ENCODE measurements at regions not wholly inside any gene's neighbourhood (a gene's known extent, or its start where the extent isn't known, plus 50 kb on each side); places are given as distances from the start of the nearest gene placed in this dataset.

DNA sequence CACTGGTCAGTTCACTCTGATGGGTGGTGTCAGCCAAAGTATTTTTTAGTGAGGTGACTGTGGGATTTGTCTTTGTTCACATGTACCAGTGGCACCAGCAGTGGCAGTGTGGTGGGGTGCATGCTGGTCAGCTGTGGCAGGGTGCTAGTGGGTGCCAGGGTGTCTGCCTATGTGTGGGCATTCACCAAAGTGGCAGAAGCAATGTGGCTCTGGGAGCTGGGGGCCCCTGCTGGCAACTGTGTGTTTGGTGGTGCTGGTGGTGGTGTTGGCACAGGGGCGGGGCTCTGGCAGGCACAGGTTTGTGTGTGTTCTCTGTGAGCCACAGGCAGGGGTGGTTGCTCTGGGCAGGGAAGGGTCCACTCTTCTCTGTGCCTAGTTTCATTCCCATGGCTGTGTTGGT lies 161.5 kb downstream of the CENPF start:
- TF ChIP-seq MED1 (CRISPR knock-in tag; IDR thresholded peaks at IDR 0.05) (no peak), ZNF180 (CRISPR knock-in tag; IDR thresholded peaks at IDR 0.05; ENCODE audit: borderline replicate concordance, low read depth) (no peak), ZNF296 (CRISPR knock-in tag; conservative IDR thresholded peaks at IDR 0.05) (no peak), ZNF496 (CRISPR knock-in tag; IDR thresholded peaks at IDR 0.05; ENCODE audit: insufficient replicate concordance) (no peak), YY1 (IDR thresholded peaks at IDR 0.05; ENCODE audit: insufficient read depth, insufficient replicate concordance, low read depth, low read length) (no peak)
- TF ChIP-seq, protein P1, sequence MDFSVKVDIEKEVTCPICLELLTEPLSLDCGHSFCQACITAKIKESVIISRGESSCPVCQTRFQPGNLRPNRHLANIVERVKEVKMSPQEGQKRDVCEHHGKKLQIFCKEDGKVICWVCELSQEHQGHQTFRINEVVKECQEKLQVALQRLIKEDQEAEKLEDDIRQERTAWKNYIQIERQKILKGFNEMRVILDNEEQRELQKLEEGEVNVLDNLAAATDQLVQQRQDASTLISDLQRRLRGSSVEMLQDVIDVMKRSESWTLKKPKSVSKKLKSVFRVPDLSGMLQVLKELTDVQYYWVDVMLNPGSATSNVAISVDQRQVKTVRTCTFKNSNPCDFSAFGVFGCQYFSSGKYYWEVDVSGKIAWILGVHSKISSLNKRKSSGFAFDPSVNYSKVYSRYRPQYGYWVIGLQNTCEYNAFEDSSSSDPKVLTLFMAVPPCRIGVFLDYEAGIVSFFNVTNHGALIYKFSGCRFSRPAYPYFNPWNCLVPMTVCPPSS (IDR thresholded peaks at IDR 0.05), result no peak
- TF ChIP-seq, protein P2, sequence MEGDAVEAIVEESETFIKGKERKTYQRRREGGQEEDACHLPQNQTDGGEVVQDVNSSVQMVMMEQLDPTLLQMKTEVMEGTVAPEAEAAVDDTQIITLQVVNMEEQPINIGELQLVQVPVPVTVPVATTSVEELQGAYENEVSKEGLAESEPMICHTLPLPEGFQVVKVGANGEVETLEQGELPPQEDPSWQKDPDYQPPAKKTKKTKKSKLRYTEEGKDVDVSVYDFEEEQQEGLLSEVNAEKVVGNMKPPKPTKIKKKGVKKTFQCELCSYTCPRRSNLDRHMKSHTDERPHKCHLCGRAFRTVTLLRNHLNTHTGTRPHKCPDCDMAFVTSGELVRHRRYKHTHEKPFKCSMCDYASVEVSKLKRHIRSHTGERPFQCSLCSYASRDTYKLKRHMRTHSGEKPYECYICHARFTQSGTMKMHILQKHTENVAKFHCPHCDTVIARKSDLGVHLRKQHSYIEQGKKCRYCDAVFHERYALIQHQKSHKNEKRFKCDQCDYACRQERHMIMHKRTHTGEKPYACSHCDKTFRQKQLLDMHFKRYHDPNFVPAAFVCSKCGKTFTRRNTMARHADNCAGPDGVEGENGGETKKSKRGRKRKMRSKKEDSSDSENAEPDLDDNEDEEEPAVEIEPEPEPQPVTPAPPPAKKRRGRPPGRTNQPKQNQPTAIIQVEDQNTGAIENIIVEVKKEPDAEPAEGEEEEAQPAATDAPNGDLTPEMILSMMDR (CRISPR knock-in tag; IDR thresholded peaks at IDR 0.05), result no peak

Measured in HepG2 (cell line).